H9 (cell line): ENCODE measurements at regions not wholly inside any gene's neighbourhood (a gene's known extent, or its start where the extent isn't known, plus 50 kb on each side); places are given as distances from the start of the nearest gene placed in this dataset.

Experiments used
- DNase-seq: peaks from one replicate; pipeline ENCODE4 v3.0.0-alpha.2; 2017
- H2AFZ ChIP-seq: one replicate; pipeline ENCODE4 v1.6.1; 2013; ENCODE audit warnings: mild to moderate bottlenecking, low read length, control low read depth, moderate library complexity
- H2AK5ac ChIP-seq: 2 replicates; pipeline ENCODE4 v1.6.1; 2013; ENCODE audit warnings: low read length, control low read depth, mixed read lengths; ENCODE audit not compliant: insufficient read length
- H2BK120ac ChIP-seq: one replicate; pipeline ENCODE4 v1.6.1; 2013; ENCODE audit warnings: low read depth, mild to moderate bottlenecking, low read length, control low read depth, inconsistent platforms; ENCODE audit not compliant: poor library complexity, severe bottlenecking
- H2BK12ac ChIP-seq: 2 replicates; pipeline ENCODE4 v1.6.1; 2013; ENCODE audit warnings: low read length, control low read depth, mixed read lengths, low read depth; ENCODE audit not compliant: insufficient read length
- H2BK15ac ChIP-seq: 2 replicates; pipeline ENCODE4 v1.6.1; 2013; ENCODE audit warnings: low read depth, low read length, control low read depth
- H2BK20ac ChIP-seq: one replicate; pipeline ENCODE4 v1.6.1; 2013; ENCODE audit warnings: low read depth, mild to moderate bottlenecking, low read length, control low read depth, inconsistent platforms; ENCODE audit not compliant: poor library complexity, severe bottlenecking
- H2BK5ac ChIP-seq: 2 replicates; pipeline ENCODE4 v1.6.1; 2013; ENCODE audit warnings: low read length, control low read depth, mixed read lengths; ENCODE audit not compliant: insufficient read length
- H3K14ac ChIP-seq: 2 replicates; pipeline ENCODE4 v1.6.1; 2013; ENCODE audit warnings: low read length, control low read depth; ENCODE audit not compliant: insufficient read depth
- H3K18ac ChIP-seq: 2 replicates; pipeline ENCODE4 v1.6.1; 2013; ENCODE audit warnings: low read depth, mild to moderate bottlenecking, mixed read lengths, low read length, control low read depth; ENCODE audit not compliant: insufficient read length
- H3K23ac ChIP-seq: 2 replicates; pipeline ENCODE4 v1.6.1; 2013; ENCODE audit warnings: low read length, control low read depth, mixed read lengths, low read depth; ENCODE audit not compliant: insufficient read length
- H3K23me2 ChIP-seq: 2 replicates; pipeline ENCODE4 v1.6.1; 2013; ENCODE audit warnings: low read depth, mild to moderate bottlenecking, mixed read lengths, low read length, control low read depth; ENCODE audit not compliant: insufficient read length, poor library complexity, severe bottlenecking
- H3K27ac ChIP-seq: 2 replicates; pipeline ENCODE4 v1.5.1; 2013; ENCODE audit warnings: low read length, control low read depth, mixed read lengths, low read depth; ENCODE audit not compliant: insufficient read length
- H3K27me3 ChIP-seq: 2 replicates; pipeline ENCODE4 v1.6.1; 2013; ENCODE audit warnings: low read length, control low read depth, inconsistent platforms; ENCODE audit not compliant: insufficient read depth
- H3K4ac ChIP-seq: 2 replicates; pipeline ENCODE4 v1.6.1; 2013; ENCODE audit warnings: low read depth, mild to moderate bottlenecking, control low read depth, inconsistent platforms, low read length, moderate library complexity
- H3K4me1 ChIP-seq: 2 replicates; pipeline ENCODE4 v1.6.1; 2013; ENCODE audit warnings: low read length, control low read depth, inconsistent platforms; ENCODE audit not compliant: insufficient read depth
- H3K4me2 ChIP-seq: 2 replicates; pipeline ENCODE4 v1.6.1; 2013; ENCODE audit warnings: low read length, control low read depth, mixed read lengths; ENCODE audit not compliant: insufficient read length, insufficient read depth
- H3K56ac ChIP-seq: 2 replicates; pipeline ENCODE4 v1.6.1; 2013; ENCODE audit warnings: low read depth, mild to moderate bottlenecking, mixed read lengths, low read length, control low read depth; ENCODE audit not compliant: insufficient read length
- H3K79me1 ChIP-seq: 2 replicates; pipeline ENCODE4 v1.6.1; 2013; ENCODE audit warnings: low read depth, mild to moderate bottlenecking, moderate library complexity, low read length, control low read depth, inconsistent platforms; ENCODE audit not compliant: insufficient read depth, poor library complexity, severe bottlenecking
- H3K79me2 ChIP-seq: 2 replicates; pipeline ENCODE4 v1.6.1; 2013; ENCODE audit warnings: low read length, control low read depth, inconsistent platforms; ENCODE audit not compliant: insufficient read depth
- H3K9ac ChIP-seq: 2 replicates; pipeline ENCODE4 v1.6.1; 2013; ENCODE audit warnings: low read length, control low read depth, mixed read lengths; ENCODE audit not compliant: insufficient read length; ENCODE audit errors: extremely low read depth
- H3K9me3 ChIP-seq: one replicate; pipeline ENCODE4 v1.6.1; 2013; ENCODE audit warnings: low read depth, low read length, inconsistent platforms; ENCODE audit not compliant: control insufficient read depth
- H3T11ph ChIP-seq: one replicate; pipeline ENCODE4 v1.6.1; 2013; ENCODE audit warnings: mild to moderate bottlenecking, low read length, control low read depth, inconsistent platforms
- H4K20me1 ChIP-seq: one replicate; pipeline ENCODE4 v1.6.1; 2013; ENCODE audit not compliant: control insufficient read depth, insufficient read length, insufficient read depth
- H4K5ac ChIP-seq: 2 replicates; pipeline ENCODE4 v1.6.1; 2013; ENCODE audit warnings: low read depth, mild to moderate bottlenecking, mixed read lengths, low read length, control low read depth; ENCODE audit not compliant: insufficient read length
- H4K8ac ChIP-seq: replicated peaks from 2 replicates; pipeline ENCODE4 v1.6.1; 2013; ENCODE audit warnings: low read length, control low read depth, mixed read lengths, low read depth; ENCODE audit not compliant: insufficient read length
- H4K91ac ChIP-seq: 2 replicates; pipeline ENCODE4 v1.6.1; 2013; ENCODE audit warnings: low read depth, mild to moderate bottlenecking, moderate library complexity, mixed read lengths, low read length, control low read depth; ENCODE audit not compliant: insufficient read length
- H3K27ac Mint-ChIP-seq, 3 experiments: 2 replicates in 2 of 3; 3 replicates in 1 of 3; pipeline ENCODE4 v1.8.0; 2020 to 2021; ENCODE audit warnings: mixed read lengths in 3 of 3, mild to moderate bottlenecking in 1 of 3, moderate library complexity in 1 of 3
- H3K27me3 Mint-ChIP-seq: 2 replicates; pipeline ENCODE4 v1.8.0; 2021; ENCODE audit warnings: low read depth, mild to moderate bottlenecking, moderate library complexity, mixed read lengths
- H3K36me3 Mint-ChIP-seq, 3 experiments: 2 replicates in 2 of 3; 3 replicates in 1 of 3; pipeline ENCODE4 v1.8.0; 2020 to 2021; ENCODE audit warnings: low read depth in 3 of 3, mixed read lengths in 3 of 3; ENCODE audit not compliant: insufficient read depth in 1 of 3
- H3K4me1 Mint-ChIP-seq, 2 experiments: 2 replicates each; pipeline ENCODE4 v1.8.0; 2020; ENCODE audit warnings: mixed read lengths in 2 of 2
- H3K4me3 Mint-ChIP-seq, 2 experiments: 2 replicates in 1 of 2; 3 replicates in 1 of 2; pipeline ENCODE4 v1.8.0; 2020 to 2021; ENCODE audit warnings: mild to moderate bottlenecking in 2 of 2, mixed read lengths in 2 of 2, moderate library complexity in 1 of 2
- H3K9me3 Mint-ChIP-seq, 2 experiments: 2 replicates in 1 of 2; 3 replicates in 1 of 2; pipeline ENCODE4 v1.8.0; 2020; ENCODE audit warnings: mild to moderate bottlenecking in 2 of 2, mixed read lengths in 2 of 2, moderate library complexity in 1 of 2
- WGBS: extraction: QIAGEN DNeasy Blood & Tissue Kit; methylation state at CpG from one replicate; pipeline ENCODE4 v1.1.7; 2013; ENCODE audit warnings: missing lambda C conversion rate, low lambda C conversion rate, mixed read lengths; ENCODE audit not compliant: insufficient read length; ENCODE audit errors: extremely low coverage; 5-methylcytosine and 5-hydroxymethylcytosine counted together
- TF ChIP-seq, protein P1 (sequence below): fragments of 200-600 bp; sonication (generic); conservative IDR thresholded peaks from 3 replicates; pipeline ENCODE4 v1.8.0; 2021; ENCODE audit warnings: antibody characterized with exemption, mild to moderate bottlenecking

DNA sequence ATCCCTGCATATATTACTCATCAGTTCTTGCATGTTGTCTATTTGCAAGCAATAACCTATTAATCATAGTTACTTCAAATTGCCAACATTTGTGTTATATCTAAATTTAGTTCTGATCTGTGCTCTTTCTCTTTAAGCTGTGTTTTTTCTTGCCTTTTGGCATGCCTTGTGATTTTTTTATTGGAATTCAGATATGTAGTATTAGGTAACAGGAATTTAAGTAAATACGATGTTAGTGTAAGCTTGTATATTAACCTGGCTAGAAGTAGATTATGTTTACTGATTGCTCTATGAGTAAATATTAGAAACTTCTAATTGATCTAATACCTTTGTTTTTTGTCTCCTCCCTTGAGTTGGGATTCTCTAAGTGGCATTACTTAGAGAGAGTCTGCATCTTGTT, 718.9 kb upstream of the POT1 start:
- 100% methylated on average over 1 of the region's 1 CpG for WGBS

More for the DNA sequence above, 718.9 kb upstream of the POT1 start:
- Histone ChIP-seq H2AK5ac (no peak overlapping the region), H4K20me1 (no peaks in the 10 kb centered on the region), H4K8ac (no peak overlapping the region), H2BK20ac (no peak overlapping the region), H3K14ac (no peak overlapping the region), H3K27ac (no peak overlapping the region), H3K23ac (no peak overlapping the region), H4K5ac (no peak overlapping the region), H3K79me1 (no peaks in the 10 kb centered on the region), H3K4me1 (no peaks in the 10 kb centered on the region; the same call in 1 of the 2 replicates), H3K56ac (no peak overlapping the region), H2BK15ac (no peak overlapping the region), H3K27me3 (no peaks in the 10 kb centered on the region), H3K23me2 (no peaks in the 10 kb centered on the region), H3K79me2 (no peaks in the 10 kb centered on the region), H3K9me3 (no peaks in the 10 kb centered on the region), H3T11ph (no peak overlapping the region), H2BK12ac (no peak overlapping the region), H4K91ac (no peak overlapping the region), H3K4me2 (no peak overlapping the region), H3K18ac (no peak overlapping the region), H3K9ac (no peak overlapping the region), H2BK120ac (no peak overlapping the region), H3K4ac (no peak overlapping the region), H2AFZ (no peak overlapping the region), H2BK5ac (no peak overlapping the region)
- no peak for DNase-seq
- H3K4me1 Mint-ChIP-seq: peaks cover 11 to 21% of the 10 kb centered on the region in 2 experiments; a peak in 3 of 4 replicates
- H3K27ac Mint-ChIP-seq: peak overlapping the region in 1 of 3 experiments; percentile 7; a peak in 1 of 7 replicates
- no peaks in the 10 kb centered on the region for H3K36me3 Mint-ChIP-seq
- TF ChIP-seq, protein P1, sequence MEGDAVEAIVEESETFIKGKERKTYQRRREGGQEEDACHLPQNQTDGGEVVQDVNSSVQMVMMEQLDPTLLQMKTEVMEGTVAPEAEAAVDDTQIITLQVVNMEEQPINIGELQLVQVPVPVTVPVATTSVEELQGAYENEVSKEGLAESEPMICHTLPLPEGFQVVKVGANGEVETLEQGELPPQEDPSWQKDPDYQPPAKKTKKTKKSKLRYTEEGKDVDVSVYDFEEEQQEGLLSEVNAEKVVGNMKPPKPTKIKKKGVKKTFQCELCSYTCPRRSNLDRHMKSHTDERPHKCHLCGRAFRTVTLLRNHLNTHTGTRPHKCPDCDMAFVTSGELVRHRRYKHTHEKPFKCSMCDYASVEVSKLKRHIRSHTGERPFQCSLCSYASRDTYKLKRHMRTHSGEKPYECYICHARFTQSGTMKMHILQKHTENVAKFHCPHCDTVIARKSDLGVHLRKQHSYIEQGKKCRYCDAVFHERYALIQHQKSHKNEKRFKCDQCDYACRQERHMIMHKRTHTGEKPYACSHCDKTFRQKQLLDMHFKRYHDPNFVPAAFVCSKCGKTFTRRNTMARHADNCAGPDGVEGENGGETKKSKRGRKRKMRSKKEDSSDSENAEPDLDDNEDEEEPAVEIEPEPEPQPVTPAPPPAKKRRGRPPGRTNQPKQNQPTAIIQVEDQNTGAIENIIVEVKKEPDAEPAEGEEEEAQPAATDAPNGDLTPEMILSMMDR: no peak
- no peaks in the 10 kb centered on the region for H3K27me3 Mint-ChIP-seq
- H3K9me3 Mint-ChIP-seq: no peaks in the 10 kb centered on the region
- H3K4me3 Mint-ChIP-seq: no peak overlapping the region
